ENCODE measurements at regions not wholly inside any gene's neighbourhood (a gene's known extent, or its start where the extent isn't known, plus 50 kb on each side); places are given as distances from the start of the nearest gene placed in this dataset.
"Not testable (repeated sequence)": the region's sequence is repeated elsewhere in the genome, so short reads cannot be mapped to it uniquely, and the experiment has no call there.

DNA sequence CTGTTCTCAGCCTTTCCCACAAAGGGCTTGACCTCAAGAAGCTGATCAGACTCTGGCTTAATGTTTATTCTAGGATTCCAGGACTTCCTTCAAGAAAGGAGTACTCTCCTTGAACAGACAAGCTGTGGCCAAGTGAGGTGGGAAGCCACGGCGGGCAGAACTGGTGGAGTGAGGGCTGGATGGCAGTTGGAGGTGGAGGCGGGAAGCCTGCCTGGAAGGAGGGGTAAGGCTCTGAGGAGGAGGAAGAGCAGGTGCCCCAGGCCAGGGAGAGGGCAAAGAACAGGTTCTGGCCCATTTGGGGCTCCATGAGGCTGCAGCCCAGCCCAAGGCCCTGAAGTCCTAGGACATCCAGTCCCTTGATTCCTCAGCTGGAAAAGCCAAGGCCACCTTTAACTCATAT, 143.9 kb downstream of the CYP26B1 start:
- no peak for DNase-seq

DNA sequence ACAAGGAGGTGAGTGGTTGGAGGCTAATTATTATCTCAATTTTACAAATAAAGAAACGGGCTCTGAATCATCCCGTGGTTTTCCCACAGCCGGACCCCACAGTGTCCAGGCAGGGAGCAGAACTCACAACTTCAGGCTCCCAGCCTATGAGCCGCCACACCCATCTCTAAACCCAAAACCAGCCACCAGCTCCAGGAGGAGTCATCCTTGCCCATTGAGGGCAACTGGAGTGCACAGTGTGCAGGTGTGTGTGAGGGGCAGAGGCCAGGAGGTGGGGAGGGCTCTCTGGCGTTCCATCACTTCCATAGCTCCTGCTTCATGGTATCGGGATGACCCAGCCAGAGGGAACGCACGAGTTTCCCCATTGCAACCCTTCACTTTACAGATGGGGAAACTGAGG, 144.5 kb downstream of the CYP26B1 start:
- no peak for DNase-seq

GRCh38 chr2:72001937-72002690, 145.5 kb downstream of the CYP26B1 start:
- no peak for DNase-seq

GRCh38 chr2:72000110-72000509, 147.6 kb downstream of the CYP26B1 start:
- DNase-seq, result no peak

- DNase-seq, result no peak
These were observed 148.1 kb downstream of the CYP26B1 start for GRCh38 chr2:71999580-71999979.

DNA sequence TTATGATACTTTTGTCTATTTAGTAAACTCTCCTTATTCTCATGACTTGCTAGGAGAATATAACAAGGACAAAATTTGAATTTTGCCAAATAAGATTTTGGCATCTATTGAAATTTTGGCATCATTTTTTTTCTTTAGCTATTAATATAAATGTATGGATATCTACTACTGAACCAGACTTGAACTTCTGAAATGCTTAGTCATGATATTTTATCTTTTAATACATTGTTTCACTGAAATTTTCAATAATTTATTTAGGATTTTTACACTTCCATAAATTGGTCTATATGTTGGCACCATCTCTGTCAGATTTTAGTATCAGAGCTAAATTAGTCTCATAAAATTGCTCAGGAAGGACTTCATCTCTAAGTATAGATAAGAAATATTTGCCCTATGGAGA, 149.8 kb downstream of the CYP26B1 start:
- DNase-seq, result no peak

DNA sequence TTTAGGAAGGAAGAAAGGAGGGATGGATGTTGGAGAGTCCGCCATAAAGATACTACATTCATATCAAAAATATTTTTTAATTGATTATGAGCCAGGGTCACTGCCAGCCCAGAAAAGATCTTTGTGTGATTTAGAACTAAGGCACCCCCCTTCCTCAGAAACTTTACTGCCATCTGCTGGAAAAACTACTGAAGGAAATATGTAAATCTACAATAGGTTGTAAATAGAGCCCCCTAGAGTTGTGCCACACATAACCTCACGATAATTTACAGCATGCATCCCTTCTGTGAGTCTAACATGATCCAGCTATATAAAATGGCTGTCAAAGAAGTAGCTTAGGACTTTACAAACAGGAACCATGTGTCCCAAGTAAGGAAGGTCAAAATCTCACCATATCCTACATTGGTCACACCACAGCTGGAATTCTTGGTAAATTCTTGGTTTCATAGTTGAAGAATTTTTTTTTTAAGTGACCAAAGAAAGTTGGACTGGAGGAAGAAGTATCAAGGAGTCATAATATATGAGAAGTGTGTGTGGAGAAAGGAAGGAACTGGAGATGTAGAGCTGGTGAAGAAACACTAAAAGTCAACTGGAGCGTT, 152.5 kb downstream of the CYP26B1 start:
- DNase-seq, result peak; percentile 42

DNA sequence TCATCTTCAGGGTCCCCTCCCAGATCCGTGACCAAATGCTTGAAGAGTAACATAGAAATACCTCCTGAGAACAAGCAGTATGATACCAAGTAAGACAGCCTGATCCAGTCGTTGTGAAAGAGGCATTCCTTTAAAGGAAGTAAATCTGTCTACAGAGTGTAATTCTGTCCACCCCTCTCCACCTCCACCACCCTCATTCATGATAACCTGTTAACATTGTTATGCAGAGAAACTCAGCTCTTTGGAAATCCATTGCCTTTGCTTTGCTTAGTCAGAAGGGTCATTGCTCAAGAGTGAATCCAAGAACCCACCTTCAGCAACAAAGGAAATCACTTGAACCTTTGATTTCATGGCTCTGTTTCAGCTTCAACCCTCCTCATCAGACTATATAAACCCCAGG, 155.6 kb downstream of the CYP26B1 start:
- no peak for DNase-seq

- no peak for DNase-seq
These were observed 156.3 kb downstream of the CYP26B1 start for GRCh38 chr2:71991397-71991796.

GRCh38 chr2:71990826-71991225, 156.8 kb downstream of the CYP26B1 start:
- no peak for DNase-seq

DNA sequence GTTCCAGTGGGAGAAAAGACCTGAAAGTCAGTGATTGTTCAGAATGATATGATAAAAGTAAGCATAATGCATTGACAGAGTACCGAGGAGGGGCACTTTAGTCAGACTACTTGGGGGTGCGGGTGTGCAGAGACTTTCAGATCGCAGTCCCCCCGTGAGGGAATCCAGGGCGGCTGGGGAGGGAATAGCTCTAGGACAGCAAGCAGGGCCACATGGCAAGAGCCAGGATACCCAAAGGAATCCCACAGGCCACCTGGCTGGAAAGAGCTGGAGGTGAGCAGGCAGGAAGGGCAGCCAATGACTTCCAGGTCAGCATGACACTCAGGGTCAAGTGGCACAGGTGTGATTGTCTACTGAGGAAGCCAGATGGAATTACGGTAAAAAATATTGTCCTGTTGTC, 157.5 kb downstream of the CYP26B1 start:
- no peak for DNase-seq

DNA sequence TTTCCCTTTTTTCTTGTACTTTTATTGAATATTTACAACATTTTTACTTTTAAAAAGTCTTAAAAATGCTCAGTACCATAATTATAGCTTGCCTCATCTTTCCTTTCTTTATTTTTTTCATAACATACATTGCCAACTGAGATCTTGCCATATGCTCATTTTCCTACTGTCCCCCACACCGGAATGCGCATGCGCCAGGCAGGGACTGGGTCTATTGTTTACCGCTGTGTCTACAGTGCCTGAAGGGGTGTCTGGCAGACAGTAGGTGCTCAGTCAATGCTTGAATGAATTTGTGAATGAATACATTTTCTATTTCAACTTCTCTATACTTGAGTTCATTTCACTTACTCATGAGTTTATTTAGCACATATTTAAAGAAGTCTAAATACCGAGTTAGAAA, 158.0 kb downstream of the CYP26B1 start:
- no peak for DNase-seq

DNA sequence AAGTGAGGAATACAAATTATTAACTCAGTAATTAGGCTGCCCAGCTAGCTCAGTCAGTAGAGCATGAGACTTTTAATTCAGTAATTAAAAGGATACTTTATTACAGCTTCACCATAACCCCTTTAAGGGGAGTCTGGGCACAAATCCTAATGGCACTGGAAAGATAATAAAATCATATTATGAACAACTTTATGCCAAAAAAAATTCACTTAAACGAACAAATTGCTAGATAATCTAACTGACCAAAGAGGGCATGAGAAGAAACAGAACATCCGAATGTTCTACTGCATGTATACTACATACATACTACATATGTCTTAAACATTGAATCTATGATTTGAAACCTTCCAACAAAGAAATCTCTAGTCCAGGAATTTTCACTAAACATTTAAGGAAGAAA, 159.5 kb downstream of the CYP26B1 start:
- DNase-seq, result no peak

- DNase-seq, result no peak
These were observed 171.0 kb downstream of the CYP26B1 start for GRCh38 chr2:71976685-71977084.

DNA sequence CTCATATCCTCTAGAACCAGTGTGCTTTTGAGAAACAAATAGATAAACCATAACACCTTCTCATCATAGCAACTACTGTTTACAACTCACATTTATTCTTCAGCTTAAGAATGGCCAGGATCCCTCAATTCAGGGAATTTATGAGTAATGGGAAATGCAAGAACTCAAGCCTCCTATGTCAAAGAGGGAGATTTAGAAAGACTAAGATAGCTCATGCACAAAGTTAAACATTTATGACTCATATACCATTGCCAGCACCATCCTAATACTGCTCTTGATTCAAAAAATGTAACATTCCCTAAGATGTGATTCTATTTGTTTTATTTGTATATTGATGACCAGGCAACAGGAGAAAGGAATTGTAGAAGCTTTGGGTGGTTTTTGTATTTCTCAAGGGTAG, 172.8 kb downstream of the CYP26B1 start:
- DNase-seq, result no peak

- no peak for DNase-seq
These were observed 176.2 kb downstream of the CYP26B1 start for GRCh38 chr2:71971493-71971892.

GRCh38 chr2:71965530-71965929, 182.1 kb downstream of the CYP26B1 start:
- no peak for DNase-seq

DNA sequence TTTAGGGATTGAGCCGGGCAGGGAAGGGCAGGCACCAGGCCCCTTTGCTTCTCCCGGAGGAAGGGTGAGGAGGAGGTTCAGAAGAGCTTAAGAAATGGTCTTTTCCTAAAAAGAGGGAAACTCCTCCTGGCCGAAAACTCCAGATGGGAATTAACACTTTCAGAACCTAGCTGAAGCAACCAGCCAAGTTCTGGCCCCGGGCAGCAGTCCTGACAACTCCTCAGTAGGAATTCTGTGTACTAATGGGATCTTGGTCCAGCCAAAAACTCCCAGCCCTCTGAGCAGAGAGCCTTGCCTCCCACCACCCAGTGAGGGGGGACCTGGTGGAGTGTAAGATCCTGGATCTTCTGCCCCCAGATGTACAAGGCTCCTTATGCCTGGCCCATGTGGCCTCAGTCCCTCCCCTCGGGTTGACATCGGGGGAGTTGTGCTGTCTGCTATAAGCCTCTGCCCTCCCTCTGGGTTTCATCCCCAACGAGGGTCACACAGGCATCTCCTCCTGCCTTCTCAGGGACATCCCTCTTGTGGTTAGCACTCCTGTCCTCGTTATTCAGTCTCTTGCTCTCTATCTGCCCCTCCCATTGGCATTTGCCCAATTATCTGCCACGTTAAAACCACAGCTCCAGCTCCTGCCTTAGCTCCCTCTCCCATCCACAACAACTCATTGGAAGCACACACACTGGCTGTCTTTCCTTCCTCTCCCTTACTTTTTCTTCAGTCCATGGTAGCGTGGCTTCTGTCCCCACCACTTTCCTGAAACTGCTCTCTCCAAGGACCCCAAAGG, 184.6 kb downstream of the CYP26B1 start:
- no peak for DNase-seq

GRCh38 chr2:71962350-71962749, 185.3 kb downstream of the CYP26B1 start:
- no peak for DNase-seq

GRCh38 chr2:71961289-71962027, 186.2 kb downstream of the CYP26B1 start:
- no peak for DNase-seq

GRCh38 chr2:71959494-71959893, 188.2 kb downstream of the CYP26B1 start:
- DNase-seq, result no peak

- not testable (repeated sequence) for DNase-seq
These were observed 189.2 kb downstream of the CYP26B1 start for GRCh38 chr2:71958426-71958825.

GRCh38 chr2:71952572-71953188, 195.0 kb downstream of the CYP26B1 start:
- no peak for DNase-seq
